BLaER1 treated with 17β-estradiol and CSF1 and Interleukin-3, amounts not matched to agents 10 nM and 100 nM (cell line): ENCODE measurements at regions not wholly inside any gene's neighbourhood (a gene's known extent, or its start where the extent isn't known, plus 50 kb on each side); places are given as distances from the start of the nearest gene placed in this dataset.
"Not testable (repeated sequence)": the region's sequence is repeated elsewhere in the genome, so short reads cannot be mapped to it uniquely, and the experiment has no call there.

Experiments used
- H3K27ac ChIP-seq, 11 experiments: shearing (Covaris generic); formaldehyde crosslinking; 2 replicates each; pipeline ENCODE4 v1.8.1; 2022
- H3K27me3 ChIP-seq, 11 experiments: shearing (Covaris generic); formaldehyde crosslinking; 2 replicates each; pipeline ENCODE4 v1.8.1; 2022
- H3K36me3 ChIP-seq, 11 experiments: shearing (Covaris generic); formaldehyde crosslinking; 2 replicates each; pipeline ENCODE4 v1.8.1; 2022
- H3K4me1 ChIP-seq, 10 experiments: shearing (Covaris generic); formaldehyde crosslinking; 2 replicates each; pipeline ENCODE4 v1.8.1; 2022
- H3K4me2 ChIP-seq, 11 experiments: shearing (Covaris generic); formaldehyde crosslinking; 2 replicates each; pipeline ENCODE4 v1.8.1; 2022
- H3K4me3 ChIP-seq, 10 experiments: shearing (Covaris generic); formaldehyde crosslinking; 2 replicates each; pipeline ENCODE4 v1.8.1; 2022
- H3K9ac ChIP-seq, 11 experiments: shearing (Covaris generic); formaldehyde crosslinking; 2 replicates each; pipeline ENCODE4 v1.8.1; 2022
- H3K9me3 ChIP-seq, 11 experiments: shearing (Covaris generic); formaldehyde crosslinking; replicated peaks in 1 of 11; 2 replicates each; pipeline ENCODE4 v1.8.1; 2022
- H4K20me1 ChIP-seq, 11 experiments: shearing (Covaris generic); formaldehyde crosslinking; 2 replicates each; pipeline ENCODE4 v1.8.1; 2022
- Cebpa-rat ChIP-seq, 11 experiments: shearing (Covaris generic); IDR thresholded peaks; 2 replicates each; pipeline ENCODE4 v1.8.1; 2022

DNA sequence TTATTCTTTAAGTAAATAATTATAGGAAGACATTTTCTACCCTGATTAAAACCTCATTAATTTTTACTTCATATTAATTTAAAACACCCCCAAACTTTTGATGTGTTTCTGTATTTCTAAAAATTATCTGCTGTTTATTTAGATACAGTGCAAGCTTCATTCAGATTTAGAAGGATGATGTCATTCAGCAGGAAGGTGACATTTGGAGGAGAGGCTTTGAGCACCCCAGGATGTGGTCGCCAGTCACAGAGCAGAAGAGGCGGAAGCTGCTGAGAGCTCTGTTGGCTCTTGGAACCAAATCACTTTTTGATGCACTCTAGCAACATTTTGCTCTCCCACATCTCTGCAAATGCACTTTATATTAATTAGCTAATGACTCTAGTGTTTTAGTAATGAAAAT is 233.9 kb upstream of the CACNA2D1 start:
- no peak for TF ChIP-seq Cebpa-rat (IDR thresholded peaks at IDR 0.05)
- Histone ChIP-seq H3K4me1 (peaks cover 14 to 23% (median 22%) of the 10 kb centered on the region in 10 experiments), H4K20me1 (no peaks in the 10 kb centered on the region), H3K4me2 (peak overlapping the region; percentile 21 to 65 (median 49); a peak in 20 of 22 replicates), H3K27ac (peak overlapping the region in 7 of 11 experiments; percentile 28 to 63 (median 52); a peak in 11 of 22 replicates), H3K4me3 (no peak overlapping the region), H3K36me3 (no peaks in the 10 kb centered on the region), H3K9me3 (no peaks in the 10 kb centered on the region), H3K9ac (no peak overlapping the region), H3K27me3 (no peaks in the 10 kb centered on the region)

- Histone ChIP-seq H3K27ac (peak overlapping the region in 8 of 11 experiments; percentile 21 to 63 (median 51); a peak in 12 of 22 replicates), H3K4me1 (peaks cover 14 to 23% (median 22%) of the 10 kb centered on the region in 10 experiments), H3K9me3 (no peaks in the 10 kb centered on the region), H3K4me2 (peak overlapping the region in 9 of 11 experiments; percentile 12 to 65 (median 35); a peak in 14 of 22 replicates), H3K4me3 (no peak overlapping the region), H3K9ac (no peak overlapping the region), H3K36me3 (no peaks in the 10 kb centered on the region), H3K27me3 (no peaks in the 10 kb centered on the region), H4K20me1 (no peaks in the 10 kb centered on the region)
- TF ChIP-seq Cebpa-rat (IDR thresholded peaks at IDR 0.05): no peak
Observed at GRCh38 chr7:82676777-82677463, 233.3 kb upstream of the CACNA2D1 start.

GRCh38 chr7:82675396-82675795 is 231.8 kb upstream of the CACNA2D1 start:
- Histone ChIP-seq H3K36me3 (no peaks in the 10 kb centered on the region), H3K27me3 (no peaks in the 10 kb centered on the region), H3K4me2 (no peak overlapping the region), H3K4me1 (peaks cover 14 to 29% (median 22%) of the 10 kb centered on the region in 10 experiments), H3K9ac (no peak overlapping the region), H3K27ac (no peak overlapping the region), H4K20me1 (no peaks in the 10 kb centered on the region), H3K9me3 (no peaks in the 10 kb centered on the region), H3K4me3 (no peak overlapping the region)
- no peak for TF ChIP-seq Cebpa-rat (IDR thresholded peaks at IDR 0.05)

DNA sequence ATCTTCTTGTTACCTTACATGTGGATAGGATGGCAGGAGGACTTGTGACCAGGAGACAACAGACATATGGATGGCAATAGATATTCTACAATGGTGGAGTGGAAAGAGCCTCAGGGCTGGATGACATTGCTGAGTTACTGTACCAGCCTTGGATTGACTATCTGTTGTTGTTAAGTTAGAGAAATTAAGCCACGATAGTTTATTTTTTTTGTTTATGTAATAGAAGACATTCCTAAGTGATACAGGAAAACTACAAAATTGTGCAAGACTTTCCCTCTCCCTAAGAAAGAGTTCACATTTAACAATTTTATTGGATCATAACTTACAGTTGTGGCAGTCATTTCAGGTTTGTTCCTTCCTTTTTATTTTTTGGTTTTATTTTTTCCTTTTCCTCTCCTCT is 230.7 kb upstream of the CACNA2D1 start:
- Histone ChIP-seq H3K27me3 (no peaks in the 10 kb centered on the region), H3K4me3 (no peak overlapping the region), H3K9me3 (no peaks in the 10 kb centered on the region), H3K27ac (no peak overlapping the region), H4K20me1 (no peaks in the 10 kb centered on the region), H3K36me3 (no peaks in the 10 kb centered on the region), H3K9ac (no peak overlapping the region), H3K4me1 (peaks cover 14 to 35% (median 22%) of the 10 kb centered on the region in 10 experiments), H3K4me2 (no peak overlapping the region)
- no peak for TF ChIP-seq Cebpa-rat (IDR thresholded peaks at IDR 0.05)

DNA sequence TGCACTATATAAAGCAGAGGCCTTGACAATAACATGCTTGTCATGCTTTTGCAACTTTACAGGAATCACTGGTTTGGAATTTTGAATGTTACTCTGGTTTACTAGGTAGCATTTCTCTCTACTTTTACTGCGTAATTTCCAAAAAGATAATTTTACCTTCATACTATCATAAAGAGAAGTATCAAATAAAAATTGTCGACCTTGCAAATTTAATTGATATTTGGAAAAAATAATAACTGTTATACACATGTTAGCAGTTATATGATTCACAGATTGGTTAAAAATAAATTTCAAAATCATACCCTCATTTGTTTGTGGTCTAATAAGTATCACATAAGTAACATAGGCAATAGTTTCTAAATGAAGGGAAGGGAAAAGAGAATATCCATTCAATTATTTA is 228.5 kb upstream of the CACNA2D1 start:
- Histone ChIP-seq H3K4me3 (no peak overlapping the region), H4K20me1 (no peaks in the 10 kb centered on the region), H3K27me3 (no peaks in the 10 kb centered on the region), H3K27ac (no peak overlapping the region), H3K36me3 (no peaks in the 10 kb centered on the region), H3K4me1 (peaks cover under 1 to 16% (median 3%) of the 10 kb centered on the region in 10 experiments; a peak in 19 of 20 replicates), H3K4me2 (no peak overlapping the region), H3K9me3 (peaks cover 0 to 5% (median 0%) of the 10 kb centered on the region in 11 experiments; a peak in 1 of 22 replicates), H3K9ac (no peak overlapping the region)
- TF ChIP-seq Cebpa-rat (IDR thresholded peaks at IDR 0.05): no peak

DNA sequence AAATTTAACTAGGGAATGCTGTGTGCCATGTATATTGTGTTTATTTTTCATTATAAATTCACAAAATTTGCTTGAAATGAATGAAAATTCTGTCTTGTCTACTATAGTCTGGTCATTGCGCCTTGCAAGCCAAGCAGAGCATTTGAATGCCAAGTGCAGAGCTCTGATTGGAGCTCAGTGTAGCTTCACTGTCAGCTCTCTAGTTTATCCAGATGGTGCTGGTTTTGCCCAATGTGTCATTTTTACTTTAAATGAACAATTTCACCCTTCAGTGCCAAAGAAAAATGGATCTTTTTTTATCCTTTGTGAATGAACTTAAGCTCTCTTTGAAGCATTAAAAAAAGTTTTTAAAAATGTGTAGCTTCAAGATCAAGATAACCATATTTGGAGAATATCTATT is 225.6 kb upstream of the CACNA2D1 start:
- Histone ChIP-seq H3K4me1 (peaks cover 0 to 13% (median 0%) of the 10 kb centered on the region in 10 experiments; a peak in 4 of 20 replicates), H3K4me3 (no peak overlapping the region), H3K27me3 (no peaks in the 10 kb centered on the region), H3K9ac (no peak overlapping the region), H3K36me3 (no peaks in the 10 kb centered on the region), H3K9me3 (peaks cover 0 to 5% (median 0%) of the 10 kb centered on the region in 11 experiments; a peak in 1 of 22 replicates), H3K4me2 (no peak overlapping the region), H3K27ac (no peak overlapping the region), H4K20me1 (no peaks in the 10 kb centered on the region)
- no peak for TF ChIP-seq Cebpa-rat (IDR thresholded peaks at IDR 0.05)

GRCh38 chr7:82668676-82669075 is 225.1 kb upstream of the CACNA2D1 start:
- Histone ChIP-seq H3K27ac (no peak overlapping the region), H3K4me3 (no peak overlapping the region), H3K9ac (no peak overlapping the region), H3K4me1 (peaks cover 0 to 13% (median 0%) of the 10 kb centered on the region in 10 experiments; a peak in 4 of 20 replicates), H3K9me3 (peaks cover 0 to 5% (median 0%) of the 10 kb centered on the region in 11 experiments; a peak in 1 of 22 replicates), H4K20me1 (no peaks in the 10 kb centered on the region), H3K36me3 (no peaks in the 10 kb centered on the region), H3K27me3 (no peaks in the 10 kb centered on the region), H3K4me2 (no peak overlapping the region)
- TF ChIP-seq Cebpa-rat (IDR thresholded peaks at IDR 0.05): no peak

DNA sequence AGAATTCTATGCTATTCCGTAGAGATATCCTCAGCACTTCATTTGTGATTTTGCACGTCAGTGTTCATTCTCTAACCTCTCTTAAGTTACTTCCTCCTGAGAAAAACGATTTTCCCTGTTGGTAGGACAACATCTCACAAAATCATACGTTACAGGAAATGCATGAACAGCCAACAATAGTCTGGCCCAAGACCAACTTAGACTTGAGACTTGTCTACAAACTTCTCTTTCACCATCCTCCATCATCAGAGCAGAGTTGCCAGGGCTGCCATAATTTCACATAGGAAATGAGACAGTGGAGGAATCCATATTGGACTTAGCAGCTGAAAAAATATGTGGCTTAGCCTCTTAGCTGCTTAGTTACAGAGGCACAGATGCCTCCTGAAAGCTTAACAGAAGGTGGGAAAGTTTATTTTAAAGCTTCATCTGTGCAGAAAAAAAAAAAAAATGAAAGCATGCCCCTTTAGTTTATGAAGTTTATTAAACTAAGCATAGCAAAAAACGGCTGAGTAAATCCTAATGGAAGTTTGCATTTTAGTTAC is 222.5 kb upstream of the CACNA2D1 start:
- Histone ChIP-seq H3K4me1 (peaks cover 0 to 13% (median 0%) of the 10 kb centered on the region in 10 experiments; a peak in 4 of 20 replicates), H3K9ac (no peak overlapping the region), H3K4me2 (0 out of 22 replicates have a peak overlapping the region, but pooled peaks of 1 of the 11 experiments have one; percentile 25), H4K20me1 (no peaks in the 10 kb centered on the region), H3K9me3 (peaks cover 0 to 5% (median 0%) of the 10 kb centered on the region in 11 experiments; a peak in 1 of 22 replicates), H3K27me3 (no peaks in the 10 kb centered on the region), H3K27ac (no peak overlapping the region), H3K36me3 (no peaks in the 10 kb centered on the region), H3K4me3 (no peak overlapping the region)
- TF ChIP-seq Cebpa-rat (IDR thresholded peaks at IDR 0.05): no peak

DNA sequence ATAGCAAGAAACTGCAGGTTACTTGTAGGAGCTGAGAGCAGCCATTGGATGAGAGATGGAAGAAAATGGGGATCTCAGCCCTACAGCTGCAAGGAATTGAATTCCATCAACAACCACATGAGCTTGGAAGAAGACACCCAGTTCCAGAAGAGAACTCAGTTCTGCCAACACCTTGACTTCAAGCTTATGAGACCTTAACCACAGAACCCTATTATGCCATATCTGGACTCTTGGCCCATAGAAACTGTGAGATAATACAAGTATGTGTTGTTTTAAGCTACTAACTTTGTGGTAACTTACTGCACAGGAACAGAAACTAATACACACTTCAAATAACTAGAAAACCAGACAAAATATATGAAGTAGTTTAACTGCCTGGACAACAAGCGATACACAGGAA is 212.4 kb upstream of the CACNA2D1 start:
- H3K27ac ChIP-seq: no peak overlapping the region
- H3K27me3 ChIP-seq: no peaks in the 10 kb centered on the region
- no peak for TF ChIP-seq Cebpa-rat (IDR thresholded peaks at IDR 0.05)

DNA sequence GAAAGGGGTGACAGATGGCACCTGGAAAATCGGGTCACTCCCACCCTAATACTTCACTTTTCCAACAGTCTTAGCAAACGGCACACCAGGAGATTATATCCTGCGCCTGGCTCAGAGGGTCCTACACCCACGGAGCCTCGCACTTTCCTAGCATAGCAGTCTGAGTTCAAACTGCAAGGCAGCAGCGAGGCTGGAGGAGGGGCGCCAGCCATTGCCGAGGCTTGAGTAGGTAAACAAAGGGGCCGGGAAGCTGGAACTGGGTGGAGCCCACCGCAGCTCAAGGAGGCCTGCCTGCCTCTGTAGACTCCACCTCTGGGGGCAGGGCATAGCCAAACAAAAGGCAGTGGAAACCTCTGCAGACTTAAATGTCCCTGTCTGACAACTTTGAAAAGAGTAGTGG is 206.5 kb upstream of the CACNA2D1 start:
- H3K9ac ChIP-seq, H3K27ac ChIP-seq, H3K4me3 ChIP-seq, H3K4me2 ChIP-seq, H4K20me1 ChIP-seq, H3K27me3 ChIP-seq, H3K36me3 ChIP-seq, H3K4me1 ChIP-seq: not testable (repeated sequence)
- H3K9me3 ChIP-seq: peaks cover 8 to 18% (median 13%) of the 10 kb centered on the region in 11 experiments; a peak in 18 of 22 replicates

More for the DNA sequence above, 212.4 kb upstream of the CACNA2D1 start:
- Histone ChIP-seq H4K20me1 (no peaks in the 10 kb centered on the region), H3K4me3 (no peak overlapping the region), H3K9ac (no peak overlapping the region), H3K9me3 (peaks cover 10 to 22% (median 21%) of the 10 kb centered on the region in 11 experiments; a peak in 21 of 22 replicates), H3K4me2 (no peak overlapping the region), H3K36me3 (no peaks in the 10 kb centered on the region), H3K4me1 (peaks cover 0 to 11% (median 1%) of the 10 kb centered on the region in 10 experiments; a peak in 6 of 20 replicates)
